HG03097 (cell line): ENCODE measurements at regions not wholly inside any gene's neighbourhood (a gene's known extent, or its start where the extent isn't known, plus 50 kb on each side); places are given as distances from the start of the nearest gene placed in this dataset.
A peak's percentile ranks its signal among the peaks of the same experiment; 100 is the strongest.
"Not testable (repeated sequence)": the region's sequence is repeated elsewhere in the genome, so short reads cannot be mapped to it uniquely, and the experiment has no call there.

Source experiments
- ATAC-seq: cut with Tn5 transposase; IDR thresholded peaks from one replicate; pipeline ENCODE4 v1.9.1; 2021; ENCODE audit not compliant: unreplicated experiment, low FRiP score

DNA sequence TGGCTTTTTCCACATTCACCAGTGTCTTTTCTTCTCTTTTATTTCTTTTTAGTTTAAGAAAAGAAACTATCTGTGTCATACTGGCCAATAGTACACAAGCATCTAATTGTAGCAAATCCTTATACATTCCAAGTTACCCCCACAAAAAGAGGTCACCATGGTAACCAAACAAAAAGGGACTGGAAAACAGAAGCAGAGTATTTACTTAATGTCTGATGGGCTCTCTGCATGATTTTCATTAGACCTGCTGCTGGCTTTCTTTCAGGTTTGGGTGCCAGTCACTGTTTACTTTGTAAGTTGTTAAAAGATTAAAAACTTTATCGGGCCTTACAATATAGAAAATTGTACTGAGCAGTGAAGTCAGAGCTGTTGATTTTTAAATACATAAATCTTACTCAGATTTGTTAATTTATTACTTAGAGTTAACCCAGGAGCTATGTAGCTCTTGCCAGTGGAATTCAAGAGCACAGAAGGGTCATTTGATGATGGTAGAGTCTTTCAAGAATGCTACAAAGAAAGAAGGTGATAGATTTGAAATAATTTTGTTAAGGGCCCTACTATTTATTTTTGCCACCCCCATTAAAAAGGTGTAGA is 123.9 kb downstream of the BRMS1L start:
- ATAC-seq = no peak

DNA sequence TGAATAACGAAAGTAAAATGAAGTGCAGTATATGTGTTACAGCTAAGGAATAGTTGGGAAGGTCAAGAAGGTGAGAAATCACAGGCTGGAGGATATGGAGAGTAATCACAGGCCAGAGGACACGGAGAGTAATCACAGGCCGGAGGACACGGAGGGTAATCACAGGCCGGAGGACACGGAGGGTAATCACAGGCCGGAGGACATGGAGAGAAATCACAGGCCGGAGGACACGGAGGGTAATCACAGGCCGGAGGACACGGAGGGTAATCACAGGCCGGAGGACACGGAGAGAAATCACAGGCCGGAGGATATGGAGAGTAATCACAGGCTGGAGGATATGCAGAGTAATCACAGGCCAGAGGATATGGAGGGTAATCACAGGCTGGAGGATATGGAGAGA is 121.8 kb downstream of the BRMS1L start:
- ATAC-seq = not testable (repeated sequence)

DNA sequence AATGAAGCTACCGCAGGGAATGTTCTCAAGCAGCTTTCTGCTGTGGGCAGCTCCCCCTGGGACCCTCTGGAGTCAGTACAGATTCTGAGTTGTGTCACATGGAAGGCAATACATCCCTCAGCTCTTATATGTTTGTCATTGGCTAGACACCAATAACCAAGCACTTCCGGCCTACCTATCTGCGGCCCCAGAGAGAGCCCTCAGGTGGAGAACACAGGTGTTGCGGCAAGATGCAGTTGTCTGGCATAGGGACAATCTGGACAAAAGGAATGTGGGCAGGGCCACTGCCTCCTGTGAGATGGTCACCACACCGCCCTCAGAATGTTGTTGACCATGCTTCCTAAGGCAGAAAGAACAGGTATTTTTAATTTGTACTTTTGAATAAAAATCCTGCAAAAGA is 118.7 kb downstream of the BRMS1L start:
- ATAC-seq = no peak

DNA sequence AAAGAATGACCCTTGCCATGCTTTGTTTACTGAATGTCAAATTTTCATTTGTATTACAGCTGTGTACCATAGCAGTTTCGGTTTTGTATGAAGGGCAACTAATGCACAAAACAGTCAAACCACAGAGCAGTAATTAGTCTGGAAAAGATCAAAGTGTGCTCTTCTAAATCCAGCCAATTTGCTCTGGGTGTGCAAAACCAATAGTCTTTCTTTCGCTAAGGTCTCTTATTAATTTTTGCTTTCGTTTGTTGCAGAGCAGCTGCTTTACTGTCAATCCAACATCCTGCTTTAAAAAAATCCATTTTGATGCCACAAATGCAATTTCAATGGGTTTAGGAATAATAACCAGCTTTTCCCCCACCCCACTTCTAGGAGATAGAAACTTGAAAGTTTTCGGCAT is 114.2 kb downstream of the BRMS1L start:
- peak; percentile 55 for ATAC-seq

DNA sequence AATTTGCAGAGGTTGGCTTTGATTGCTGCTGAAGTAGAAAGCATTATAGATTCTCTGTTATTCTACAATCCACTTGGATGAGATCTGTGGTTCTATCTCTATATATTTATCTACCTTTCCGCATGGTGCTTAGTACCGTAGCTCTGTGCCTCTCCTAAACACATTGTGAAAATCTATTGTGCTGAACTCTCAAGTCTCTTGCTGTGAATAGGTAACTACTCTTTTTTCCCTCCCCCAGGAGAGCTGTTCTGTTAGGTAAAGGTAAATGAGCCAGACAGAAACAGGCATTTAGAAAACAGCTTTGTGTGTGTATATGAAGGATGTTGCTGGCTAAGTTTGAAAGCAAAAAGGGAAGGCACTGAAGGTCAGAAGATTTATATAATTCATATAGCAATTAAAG is 112.6 kb downstream of the BRMS1L start:
- no peak for ATAC-seq

DNA sequence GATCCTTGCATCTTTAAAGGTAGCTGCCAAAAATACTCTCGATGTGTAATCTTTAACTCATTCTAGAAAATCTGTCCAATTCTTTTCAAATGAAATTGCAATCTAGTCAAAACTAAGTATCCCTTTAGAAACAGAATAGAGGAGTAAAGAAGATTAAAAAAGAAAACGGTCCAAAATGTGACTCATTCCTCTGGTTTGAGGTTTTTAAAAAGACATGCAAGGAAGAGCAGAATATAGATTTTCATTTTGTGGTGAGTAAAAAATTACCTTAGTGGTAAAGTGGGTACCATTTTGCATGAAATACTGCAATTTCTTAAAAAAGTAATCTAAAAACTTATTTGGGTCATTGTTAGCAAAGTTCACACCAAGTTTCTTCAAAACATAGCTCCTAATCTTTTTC is 108.4 kb downstream of the BRMS1L start:
- peak; percentile 49 for ATAC-seq

DNA sequence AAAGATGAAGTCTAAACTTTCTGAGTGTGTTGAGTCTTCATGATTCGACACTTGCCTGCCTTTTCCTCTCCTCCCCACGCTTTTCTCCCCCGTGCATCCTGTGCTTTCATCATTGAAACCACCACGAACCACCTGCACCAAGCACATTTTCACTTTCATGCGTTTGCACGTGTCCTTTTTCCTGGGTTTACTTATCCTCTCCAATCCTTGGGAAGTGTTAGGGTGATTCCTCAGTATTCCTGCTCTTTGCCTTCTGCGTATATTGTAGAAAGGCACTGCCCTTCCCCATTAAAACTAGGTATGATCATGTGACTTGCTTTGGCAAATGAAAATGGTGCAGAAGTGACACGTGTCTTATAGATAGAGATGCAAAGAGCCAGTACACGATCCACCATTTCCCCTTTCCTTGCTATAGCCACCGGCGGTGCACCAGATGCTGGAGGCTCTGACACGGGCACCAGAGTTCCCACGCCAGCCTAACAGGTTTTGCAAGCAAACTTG is 106.6 kb downstream of the BRMS1L start:
- ATAC-seq = peak; percentile 45

DNA sequence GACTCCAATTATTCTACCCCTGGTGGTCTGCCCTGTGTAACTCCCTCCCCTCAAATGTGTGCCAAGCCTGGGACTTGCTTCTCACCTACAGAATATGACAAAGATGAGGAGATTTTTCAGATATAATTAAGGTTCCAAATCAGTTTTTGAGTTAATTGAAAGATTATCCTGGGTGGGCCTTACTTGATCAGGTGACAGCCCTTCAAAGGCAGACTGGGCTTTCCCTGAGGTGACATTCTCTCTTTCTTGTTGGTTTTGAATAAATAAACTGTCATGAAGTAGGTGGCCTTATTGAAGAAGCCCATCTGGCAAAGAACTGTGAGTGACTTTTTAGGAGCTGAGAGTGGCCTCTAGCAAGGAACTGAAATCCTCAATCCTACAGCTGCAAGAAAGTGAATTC is 106.0 kb downstream of the BRMS1L start:
- no peak for ATAC-seq

DNA sequence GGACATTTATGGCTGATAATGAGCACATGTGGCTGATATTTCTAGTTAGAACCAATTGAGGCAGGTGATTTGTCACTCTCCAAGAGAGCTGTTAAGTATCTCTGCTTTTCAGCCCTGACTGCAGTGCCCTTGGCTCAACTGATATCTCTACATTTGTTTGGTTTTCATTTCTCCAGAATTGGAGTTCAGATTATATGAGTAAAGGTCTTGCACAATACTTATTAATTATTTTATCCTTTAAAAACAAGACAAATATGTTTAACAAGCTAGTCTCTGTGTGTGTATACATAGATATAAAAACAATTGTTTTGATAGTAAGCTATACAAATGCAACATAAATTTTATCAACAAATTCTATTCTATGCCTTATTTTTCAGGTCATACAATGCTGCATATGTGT is 105.2 kb downstream of the BRMS1L start:
- no peak for ATAC-seq

DNA sequence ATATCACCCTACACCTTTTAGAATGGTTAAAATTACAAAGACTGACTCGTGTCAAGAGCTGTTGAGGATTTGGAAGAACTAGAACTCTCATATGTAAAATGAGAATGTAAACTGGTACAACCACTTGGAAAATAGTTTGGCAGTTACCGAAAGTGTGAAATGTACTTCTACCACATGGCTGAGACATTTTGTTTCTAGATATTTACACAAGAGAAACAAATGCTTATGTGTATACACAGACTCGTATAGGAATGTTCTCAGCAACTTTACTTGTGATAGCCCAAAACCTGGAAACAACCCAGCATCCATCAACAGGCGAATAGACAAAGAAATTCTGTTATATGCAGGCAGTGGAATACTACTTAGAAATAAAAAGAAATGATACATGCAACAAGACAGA is 103.0 kb downstream of the BRMS1L start:
- ATAC-seq = no peak

DNA sequence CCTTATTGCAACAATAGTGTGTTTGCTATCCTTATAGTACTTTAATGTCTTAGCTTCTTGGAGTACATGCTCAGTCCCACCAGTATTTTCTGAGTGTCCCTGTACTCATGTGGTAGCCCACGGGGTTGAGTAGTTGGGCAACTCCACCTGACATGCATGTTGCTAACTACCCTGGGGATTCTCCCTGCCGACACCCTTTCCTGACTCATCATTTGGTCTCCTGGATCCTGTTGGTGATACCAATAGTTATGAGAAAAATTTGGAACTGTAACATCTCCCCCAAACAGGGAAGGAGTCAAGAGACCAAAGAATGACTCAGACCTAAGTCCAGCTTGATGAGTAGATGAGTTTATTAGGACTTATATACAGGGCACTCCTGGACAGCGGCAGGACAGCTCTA is 101.6 kb downstream of the BRMS1L start:
- ATAC-seq = no peak

DNA sequence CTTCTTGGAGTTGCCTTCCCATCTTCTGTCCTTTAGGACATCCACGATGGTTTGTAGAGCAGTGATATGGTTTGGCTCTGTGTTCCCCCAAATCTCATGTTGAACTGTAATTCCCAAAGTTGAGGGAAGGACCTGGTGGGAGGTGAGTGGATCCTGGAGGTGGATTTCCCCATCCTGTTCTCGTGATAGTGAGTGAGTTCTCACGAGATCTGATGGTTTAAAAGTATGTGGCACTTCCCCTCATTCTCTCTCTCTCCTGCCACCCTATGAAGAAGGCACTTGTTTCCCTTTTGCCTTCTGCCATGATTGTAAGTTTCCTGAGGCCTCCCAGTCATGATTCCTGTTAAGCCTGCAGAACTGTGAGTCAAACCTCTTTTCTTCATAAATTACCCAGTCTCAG is 99.2 kb downstream of the BRMS1L start:
- no peak for ATAC-seq

DNA sequence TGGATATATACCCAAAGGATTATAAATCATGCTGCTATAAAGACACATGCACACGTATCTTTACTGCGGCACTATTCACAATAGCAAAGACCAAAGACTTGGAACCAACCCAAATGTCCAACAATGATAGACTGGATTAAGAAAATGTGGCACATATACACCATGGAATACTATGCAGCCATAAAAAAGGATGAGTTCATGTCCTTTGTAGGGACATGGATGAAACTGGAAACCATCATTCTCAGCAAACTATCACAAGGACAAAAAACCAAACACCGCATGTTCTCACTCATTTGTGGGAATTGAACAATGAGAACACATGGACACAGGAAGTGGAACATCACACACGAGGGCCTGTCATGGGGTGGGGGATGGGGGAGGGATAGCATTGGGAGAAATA is 96.5 kb downstream of the BRMS1L start:
- not testable (repeated sequence) for ATAC-seq

DNA sequence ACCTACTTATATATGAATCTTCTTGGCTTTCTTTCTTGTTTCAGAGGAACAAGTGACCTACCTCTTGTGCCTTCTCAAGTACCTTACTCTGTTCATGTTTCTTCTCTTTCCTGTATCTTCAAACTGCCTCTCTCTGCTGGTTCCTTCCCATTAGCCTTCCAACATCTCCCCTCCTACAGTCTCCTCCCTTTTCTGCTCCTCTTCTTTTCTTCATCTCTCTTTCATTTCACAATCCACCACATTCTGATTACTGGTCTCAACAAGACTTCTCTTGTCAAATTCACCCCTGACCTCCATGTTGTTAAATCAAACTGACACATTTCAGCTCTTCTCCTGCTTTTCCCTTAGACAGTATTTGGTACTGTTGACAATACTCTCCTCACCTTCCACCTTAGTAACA is 95.6 kb downstream of the BRMS1L start:
- ATAC-seq = no peak
